SK-N-SH (cell line): ENCODE measurements at regions not wholly inside any gene's neighbourhood (a gene's known extent, or its start where the extent isn't known, plus 50 kb on each side); places are given as distances from the start of the nearest gene placed in this dataset.

ENCODE experiments used
- CTCF ChIA-PET: fragments of 300-600, 350-600 bp; formaldehyde crosslinking; extraction: SDS; loops from one replicate; lab custom pipeline; 2021; lab: Yijun Ruan, JAX
- POLR2A ChIA-PET: fragments of 350-600 bp; sonication (Branson Sonifier 250); formaldehyde crosslinking; extraction: SDS; loops from one replicate; lab custom pipeline; 2020; ENCODE audit warnings: antibody characterized with exemption, inconsistent platforms; lab: Yijun Ruan, JAX
- DNase-seq: peaks from one replicate; pipeline ENCODE4 v3.0.0; 2012
- H2AFZ ChIP-seq: fragments of 200-600 bp; sonication (generic); 2 replicates; pipeline ENCODE4 v1.8.1; 2016; ENCODE audit warnings: antibody characterized with exemption, mild to moderate bottlenecking, low read depth
- H3F3A ChIP-seq: fragments of 200-600 bp; sonication (generic); replicated peaks from 2 replicates; pipeline ENCODE3; 2016; ENCODE audit warnings: antibody characterized with exemption, mild to moderate bottlenecking; ENCODE audit not compliant: insufficient read depth
- H3K27ac ChIP-seq, 2 experiments: fragments of 200-500 bp in 1 of 2; fragments of 200-600 bp in 1 of 2; sonication (Bioruptor generic) in 1 of 2; sonication (generic), shearing (Covaris generic) in 1 of 2; 2 replicates each; pipeline versions ENCODE4 v1.5.1 to v1.6.1; 2014 to 2016; ENCODE audit warnings: low read depth in 2 of 2, inconsistent platforms in 1 of 2, low read length in 1 of 2, mild to moderate bottlenecking in 1 of 2, mixed read lengths in 1 of 2
- H3K27me3 ChIP-seq: fragments of 200-600 bp; sonication (generic), shearing (Covaris generic); 2 replicates; pipeline ENCODE4 v1.6.1; 2016; ENCODE audit warnings: mixed run types; ENCODE audit not compliant: insufficient read depth
- H3K36me3 ChIP-seq, 2 experiments: fragments of 200-500 bp in 1 of 2; fragments of 200-600 bp in 1 of 2; sonication (Bioruptor generic) in 1 of 2; sonication (generic) in 1 of 2; replicated peaks in 1 of 2; 2 replicates each; pipeline versions ENCODE3 to v1.5.1; 2014 to 2016; ENCODE audit warnings: low read length in 1 of 2, mild to moderate bottlenecking in 1 of 2; ENCODE audit not compliant: insufficient read depth in 2 of 2, control insufficient read depth in 1 of 2
- H3K4me1 ChIP-seq, 2 experiments: fragments of 200-500 bp in 1 of 2; fragments of 200-600 bp in 1 of 2; sonication (Bioruptor generic) in 1 of 2; sonication (generic), shearing (Covaris generic) in 1 of 2; 2 replicates each; pipeline versions ENCODE4 v1.5.1 to v1.6.1; 2014 to 2016; ENCODE audit warnings: low read depth in 1 of 2, low read length in 1 of 2, mixed run types in 1 of 2; ENCODE audit not compliant: insufficient read depth in 2 of 2, control insufficient read depth in 1 of 2
- H3K4me2 ChIP-seq: fragments of 200-600 bp; sonication (generic), shearing (Covaris generic); 2 replicates; pipeline ENCODE4 v1.6.1; 2017; ENCODE audit warnings: mixed run types
- H3K4me3 ChIP-seq, 2 experiments: fragments of 200-500 bp in 1 of 2; fragments of 200-600 bp in 1 of 2; sonication (Bioruptor generic) in 1 of 2; sonication (generic), shearing (Covaris generic) in 1 of 2; 2 replicates each; pipeline versions ENCODE4 v1.5.1 to v1.8.1; 2014 to 2016; ENCODE audit warnings: low read depth in 2 of 2, inconsistent platforms in 1 of 2, low read length in 1 of 2, mild to moderate bottlenecking in 1 of 2, mixed read lengths in 1 of 2, moderate library complexity in 1 of 2
- H3K79me2 ChIP-seq: fragments of 200-600 bp; sonication (generic); 2 replicates; pipeline ENCODE4 v1.8.1; 2017; ENCODE audit warnings: mild to moderate bottlenecking; ENCODE audit not compliant: insufficient read depth
- H3K9ac ChIP-seq: fragments of 200-600 bp; sonication (generic); 2 replicates; pipeline ENCODE4 v1.6.1; 2017; ENCODE audit warnings: mixed run types
- H3K9me2 ChIP-seq: fragments of 200-600 bp; sonication (generic); 2 replicates; pipeline ENCODE4 v1.6.1; 2017; ENCODE audit warnings: mixed run types
- H3K9me3 ChIP-seq: fragments of 200-600 bp; sonication (generic); 2 replicates; pipeline ENCODE4 v1.6.1; 2017; ENCODE audit warnings: mixed run types, mild to moderate bottlenecking, moderate library complexity
- H4K20me1 ChIP-seq: fragments of 200-600 bp; sonication (generic); 2 replicates; pipeline ENCODE4 v1.6.1; 2017; ENCODE audit warnings: mild to moderate bottlenecking, mixed run types; ENCODE audit not compliant: insufficient read depth
- EP300 ChIP-seq, 2 experiments: IDR thresholded peaks; 2 replicates each; pipeline versions ENCODE4 v1.4.0 to v1.6.1; 2012; ENCODE audit warnings: borderline replicate concordance in 1 of 2, low read depth in 1 of 2, low read length in 1 of 2
- FOSL2 ChIP-seq: IDR thresholded peaks from 2 replicates; pipeline ENCODE4 v1.4.0; 2012; ENCODE audit warnings: low read depth, mild to moderate bottlenecking, moderate library complexity, borderline replicate concordance
- JUND ChIP-seq: IDR thresholded peaks from 2 replicates; pipeline ENCODE4 v1.4.0; 2012
- MEF2A ChIP-seq: IDR thresholded peaks from 2 replicates; pipeline ENCODE4 v1.4.0; 2012; ENCODE audit warnings: low read depth, borderline replicate concordance
- PBX3 ChIP-seq: IDR thresholded peaks from 2 replicates; pipeline ENCODE4; 2012
- POLR2AphosphoS5 ChIP-seq: IDR thresholded peaks from 2 replicates; pipeline ENCODE4 v1.6.1; 2012; ENCODE audit warnings: low read depth, low read length
- RCOR1 ChIP-seq: fragments of 150-350 bp; IDR thresholded peaks from 2 replicates; pipeline ENCODE4 v1.6.1; 2017; ENCODE audit warnings: antibody characterized with exemption, low read length
- TAF1 ChIP-seq: IDR thresholded peaks from 2 replicates; pipeline ENCODE4 v1.6.1; 2012; ENCODE audit warnings: low read depth, mild to moderate bottlenecking, low read length, moderate library complexity, borderline replicate concordance
- TCF12 ChIP-seq: IDR thresholded peaks from 2 replicates; pipeline ENCODE4 v1.4.0; 2012
- WGBS: methylation state at CpG from one replicate; pipeline ENCODE4 v1.1.6; 2017; ENCODE audit warnings: low lambda C conversion rate; 5-methylcytosine and 5-hydroxymethylcytosine counted together
- TF ChIP-seq, protein P1 (sequence below): fragments of 150-350 bp; IDR thresholded peaks from 2 replicates; pipeline ENCODE4 v1.6.1; 2016; ENCODE audit warnings: mild to moderate bottlenecking, low read depth, low read length
- TF ChIP-seq, protein P2 (sequence below): IDR thresholded peaks from 2 replicates; pipeline ENCODE4 v1.4.0; 2012; ENCODE audit warnings: low read depth, borderline replicate concordance

DNA sequence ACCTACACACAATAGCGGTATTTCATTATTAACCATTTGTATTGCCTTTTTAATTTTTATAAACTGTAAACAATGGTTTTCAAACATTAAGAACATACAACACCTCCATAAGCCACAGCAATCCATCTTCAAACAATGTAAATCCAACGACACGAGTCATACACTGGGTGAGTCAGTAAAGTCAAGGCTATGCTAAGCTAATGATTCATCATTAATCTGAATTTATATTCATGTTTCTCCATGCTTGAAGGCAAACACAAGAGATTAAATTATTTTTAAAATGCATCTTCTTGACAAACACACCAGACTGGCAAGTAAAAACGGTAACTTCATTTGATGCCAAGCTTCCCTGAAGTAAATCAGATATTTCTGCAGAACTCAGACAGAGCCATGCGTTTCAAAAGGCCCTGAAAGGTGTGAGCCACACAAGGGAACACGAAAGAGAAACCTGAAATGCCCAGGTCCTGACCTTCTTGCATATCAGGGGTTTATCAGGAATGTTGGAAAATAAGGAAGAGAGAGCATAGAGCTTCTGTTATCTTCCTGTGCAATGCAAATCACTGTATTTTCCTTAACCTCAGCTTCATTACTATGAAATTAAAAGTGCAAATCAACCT lies 162.5 kb downstream of the ALDH8A1 start:
- WGBS = 27% methylated on average over 6 of the region's 6 CpGs
- no peaks in the 10 kb centered on the region for H3K36me3 ChIP-seq
- ChIA-PET POLR2A (no interaction called here), CTCF (interaction anchor here (0.6 to 0.9 kb wide), 2 partner anchors 9 to 232 kb away, joined by 3 read pairs; no protein-coding TSS in a partner anchor)
- H3K4me1 ChIP-seq = no peaks in the 10 kb centered on the region; a peak in 1 of 4 replicates
- TF ChIP-seq FOSL2 = peak; percentile 81; the same call in 1 of the 2 replicates
- TF ChIP-seq TCF12 = peak; percentile 33; the same call in 1 of the 2 replicates
- peak; percentile 80 for TF ChIP-seq PBX3
- TF ChIP-seq EP300 (IDR thresholded peaks at IDR 0.05; ENCODE audit: borderline replicate concordance in 1 of 2, low read depth in 1 of 2, low read length in 1 of 2) = peak in 1 of 2 experiments; percentile 21; a peak in 1 of 4 replicates
- TF ChIP-seq JUND = peak; percentile 69
- no peak for TF ChIP-seq RCOR1
- TF ChIP-seq MEF2A = no peak
- DNase-seq = no peak
- no peaks in the 10 kb centered on the region for H3K9me2 ChIP-seq
- 0 out of 2 replicates have a peak overlapping the region, but pooled peaks have one; percentile 68 for H2AFZ ChIP-seq
- no peak overlapping the region for H3K4me3 ChIP-seq
- peaks cover 3% of the 10 kb centered on the region for H3F3A ChIP-seq
- no peaks in the 10 kb centered on the region for H3K27me3 ChIP-seq
- H3K4me2 ChIP-seq = 0 out of 2 replicates have a peak overlapping the region, but pooled peaks have one; percentile 17
- H3K9ac ChIP-seq = no peak overlapping the region
- H3K9me3 ChIP-seq = peaks cover 7% of the 10 kb centered on the region; the same call in 1 of the 2 replicates
- H4K20me1 ChIP-seq = no peaks in the 10 kb centered on the region
- H3K79me2 ChIP-seq = no peaks in the 10 kb centered on the region
- H3K27ac ChIP-seq = peak overlapping the region in 1 of 2 experiments; percentile 54; a peak in 2 of 4 replicates

GRCh38 chr6:134784336-134784735 lies 165.6 kb downstream of the ALDH8A1 start:
- DNase-seq = no peak
- WGBS = 91% methylated on average over 2 of the region's 2 CpGs
- H3K9ac ChIP-seq = no peak overlapping the region
- CTCF ChIA-PET = interaction anchor here (0.7 to 1.5 kb wide), 2 partner anchors 10 to 39 kb away, joined by 3 to 4 read pairs; no protein-coding TSS in a partner anchor
- no peaks in the 10 kb centered on the region for H3K9me2 ChIP-seq
- no peak overlapping the region for H2AFZ ChIP-seq
- TF ChIP-seq, protein P1, sequence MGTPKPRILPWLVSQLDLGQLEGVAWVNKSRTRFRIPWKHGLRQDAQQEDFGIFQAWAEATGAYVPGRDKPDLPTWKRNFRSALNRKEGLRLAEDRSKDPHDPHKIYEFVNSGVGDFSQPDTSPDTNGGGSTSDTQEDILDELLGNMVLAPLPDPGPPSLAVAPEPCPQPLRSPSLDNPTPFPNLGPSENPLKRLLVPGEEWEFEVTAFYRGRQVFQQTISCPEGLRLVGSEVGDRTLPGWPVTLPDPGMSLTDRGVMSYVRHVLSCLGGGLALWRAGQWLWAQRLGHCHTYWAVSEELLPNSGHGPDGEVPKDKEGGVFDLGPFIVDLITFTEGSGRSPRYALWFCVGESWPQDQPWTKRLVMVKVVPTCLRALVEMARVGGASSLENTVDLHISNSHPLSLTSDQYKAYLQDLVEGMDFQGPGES = no peak
- TF ChIP-seq POLR2AphosphoS5 (no peak), TAF1 (no peak)
- TF ChIP-seq, protein P2, sequence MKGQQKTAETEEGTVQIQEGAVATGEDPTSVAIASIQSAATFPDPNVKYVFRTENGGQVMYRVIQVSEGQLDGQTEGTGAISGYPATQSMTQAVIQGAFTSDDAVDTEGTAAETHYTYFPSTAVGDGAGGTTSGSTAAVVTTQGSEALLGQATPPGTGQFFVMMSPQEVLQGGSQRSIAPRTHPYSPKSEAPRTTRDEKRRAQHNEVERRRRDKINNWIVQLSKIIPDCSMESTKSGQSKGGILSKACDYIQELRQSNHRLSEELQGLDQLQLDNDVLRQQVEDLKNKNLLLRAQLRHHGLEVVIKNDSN = no peak
- H3K27me3 ChIP-seq = no peaks in the 10 kb centered on the region
- no peak overlapping the region for H3K27ac ChIP-seq
- H3K79me2 ChIP-seq = no peaks in the 10 kb centered on the region
- H3F3A ChIP-seq = peaks cover 3% of the 10 kb centered on the region
- H3K4me1 ChIP-seq = no peaks in the 10 kb centered on the region; a peak in 1 of 4 replicates
- no peak overlapping the region for H3K4me3 ChIP-seq
- POLR2A ChIA-PET = no interaction called here
- H3K9me3 ChIP-seq = no peaks in the 10 kb centered on the region
- H3K4me2 ChIP-seq = no peak overlapping the region
- H4K20me1 ChIP-seq = no peaks in the 10 kb centered on the region
- no peaks in the 10 kb centered on the region for H3K36me3 ChIP-seq
